Esophagus squamous epithelium (tissue), 4 donors: ENCODE measurements at regions not wholly inside any gene's neighbourhood (a gene's known extent, or its start where the extent isn't known, plus 50 kb on each side); places are given as distances from the start of the nearest gene placed in this dataset.

ENCODE experiments used
- POLR2A ChIP-seq, 4 donors: fragments of 450-650 bp; IDR thresholded peaks; one replicate each; pipeline ENCODE4 v1.6.1; 2017; ENCODE audit warnings: antibody characterized with exemption in 4 of 4, mild to moderate bottlenecking in 4 of 4, moderate library complexity in 3 of 4
- TF ChIP-seq, protein P1 (sequence below), 6 experiments: fragments of 450-650 bp in 4 of 6; fragments of 200-600 bp in 2 of 6; sonication (generic) in 2 of 6; IDR thresholded peaks; one replicate each; pipeline ENCODE4 v1.5.1; 2016 to 2019; ENCODE audit warnings: antibody characterized with exemption in 6 of 6, mild to moderate bottlenecking in 4 of 6, moderate library complexity in 4 of 6

- TF ChIP-seq, protein P1, sequence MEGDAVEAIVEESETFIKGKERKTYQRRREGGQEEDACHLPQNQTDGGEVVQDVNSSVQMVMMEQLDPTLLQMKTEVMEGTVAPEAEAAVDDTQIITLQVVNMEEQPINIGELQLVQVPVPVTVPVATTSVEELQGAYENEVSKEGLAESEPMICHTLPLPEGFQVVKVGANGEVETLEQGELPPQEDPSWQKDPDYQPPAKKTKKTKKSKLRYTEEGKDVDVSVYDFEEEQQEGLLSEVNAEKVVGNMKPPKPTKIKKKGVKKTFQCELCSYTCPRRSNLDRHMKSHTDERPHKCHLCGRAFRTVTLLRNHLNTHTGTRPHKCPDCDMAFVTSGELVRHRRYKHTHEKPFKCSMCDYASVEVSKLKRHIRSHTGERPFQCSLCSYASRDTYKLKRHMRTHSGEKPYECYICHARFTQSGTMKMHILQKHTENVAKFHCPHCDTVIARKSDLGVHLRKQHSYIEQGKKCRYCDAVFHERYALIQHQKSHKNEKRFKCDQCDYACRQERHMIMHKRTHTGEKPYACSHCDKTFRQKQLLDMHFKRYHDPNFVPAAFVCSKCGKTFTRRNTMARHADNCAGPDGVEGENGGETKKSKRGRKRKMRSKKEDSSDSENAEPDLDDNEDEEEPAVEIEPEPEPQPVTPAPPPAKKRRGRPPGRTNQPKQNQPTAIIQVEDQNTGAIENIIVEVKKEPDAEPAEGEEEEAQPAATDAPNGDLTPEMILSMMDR (IDR thresholded peaks at IDR 0.05): no peak
- TF ChIP-seq POLR2A (IDR thresholded peaks at IDR 0.05): no peak
Observed at GRCh38 chr2:190763100-190763499, 114.2 kb downstream of the NAB1 start.
